SK-N-SH (cell line): ENCODE measurements at regions not wholly inside any gene's neighbourhood (a gene's known extent, or its start where the extent isn't known, plus 50 kb on each side); places are given as distances from the start of the nearest gene placed in this dataset.

ENCODE experiments used
- CTCF ChIA-PET: fragments of 300-600, 350-600 bp; formaldehyde crosslinking; extraction: SDS; loops from one replicate; lab custom pipeline; 2021; lab: Yijun Ruan, JAX
- POLR2A ChIA-PET: fragments of 350-600 bp; sonication (Branson Sonifier 250); formaldehyde crosslinking; extraction: SDS; loops from one replicate; lab custom pipeline; 2020; ENCODE audit warnings: antibody characterized with exemption, inconsistent platforms; lab: Yijun Ruan, JAX
- DNase-seq: peaks from one replicate; pipeline ENCODE4 v3.0.0; 2012
- H2AFZ ChIP-seq: fragments of 200-600 bp; sonication (generic); 2 replicates; pipeline ENCODE4 v1.8.1; 2016; ENCODE audit warnings: antibody characterized with exemption, mild to moderate bottlenecking, low read depth
- H3F3A ChIP-seq: fragments of 200-600 bp; sonication (generic); replicated peaks from 2 replicates; pipeline ENCODE3; 2016; ENCODE audit warnings: antibody characterized with exemption, mild to moderate bottlenecking; ENCODE audit not compliant: insufficient read depth
- H3K27ac ChIP-seq, 2 experiments: fragments of 200-500 bp in 1 of 2; fragments of 200-600 bp in 1 of 2; sonication (Bioruptor generic) in 1 of 2; sonication (generic), shearing (Covaris generic) in 1 of 2; 2 replicates each; pipeline versions ENCODE4 v1.5.1 to v1.6.1; 2014 to 2016; ENCODE audit warnings: low read depth in 2 of 2, inconsistent platforms in 1 of 2, low read length in 1 of 2, mild to moderate bottlenecking in 1 of 2, mixed read lengths in 1 of 2
- H3K27me3 ChIP-seq: fragments of 200-600 bp; sonication (generic), shearing (Covaris generic); 2 replicates; pipeline ENCODE4 v1.6.1; 2016; ENCODE audit warnings: mixed run types; ENCODE audit not compliant: insufficient read depth
- H3K36me3 ChIP-seq, 2 experiments: fragments of 200-500 bp in 1 of 2; fragments of 200-600 bp in 1 of 2; sonication (Bioruptor generic) in 1 of 2; sonication (generic) in 1 of 2; replicated peaks in 1 of 2; 2 replicates each; pipeline versions ENCODE3 to v1.5.1; 2014 to 2016; ENCODE audit warnings: low read length in 1 of 2, mild to moderate bottlenecking in 1 of 2; ENCODE audit not compliant: insufficient read depth in 2 of 2, control insufficient read depth in 1 of 2
- H3K4me1 ChIP-seq, 2 experiments: fragments of 200-500 bp in 1 of 2; fragments of 200-600 bp in 1 of 2; sonication (Bioruptor generic) in 1 of 2; sonication (generic), shearing (Covaris generic) in 1 of 2; 2 replicates each; pipeline versions ENCODE4 v1.5.1 to v1.6.1; 2014 to 2016; ENCODE audit warnings: low read depth in 1 of 2, low read length in 1 of 2, mixed run types in 1 of 2; ENCODE audit not compliant: insufficient read depth in 2 of 2, control insufficient read depth in 1 of 2
- H3K4me2 ChIP-seq: fragments of 200-600 bp; sonication (generic), shearing (Covaris generic); 2 replicates; pipeline ENCODE4 v1.6.1; 2017; ENCODE audit warnings: mixed run types
- H3K4me3 ChIP-seq, 2 experiments: fragments of 200-500 bp in 1 of 2; fragments of 200-600 bp in 1 of 2; sonication (Bioruptor generic) in 1 of 2; sonication (generic), shearing (Covaris generic) in 1 of 2; 2 replicates each; pipeline versions ENCODE4 v1.5.1 to v1.8.1; 2014 to 2016; ENCODE audit warnings: low read depth in 2 of 2, inconsistent platforms in 1 of 2, low read length in 1 of 2, mild to moderate bottlenecking in 1 of 2, mixed read lengths in 1 of 2, moderate library complexity in 1 of 2
- H3K79me2 ChIP-seq: fragments of 200-600 bp; sonication (generic); 2 replicates; pipeline ENCODE4 v1.8.1; 2017; ENCODE audit warnings: mild to moderate bottlenecking; ENCODE audit not compliant: insufficient read depth
- H3K9ac ChIP-seq: fragments of 200-600 bp; sonication (generic); 2 replicates; pipeline ENCODE4 v1.6.1; 2017; ENCODE audit warnings: mixed run types
- H3K9me2 ChIP-seq: fragments of 200-600 bp; sonication (generic); 2 replicates; pipeline ENCODE4 v1.6.1; 2017; ENCODE audit warnings: mixed run types
- H3K9me3 ChIP-seq: fragments of 200-600 bp; sonication (generic); 2 replicates; pipeline ENCODE4 v1.6.1; 2017; ENCODE audit warnings: mixed run types, mild to moderate bottlenecking, moderate library complexity
- H4K20me1 ChIP-seq: fragments of 200-600 bp; sonication (generic); 2 replicates; pipeline ENCODE4 v1.6.1; 2017; ENCODE audit warnings: mild to moderate bottlenecking, mixed run types; ENCODE audit not compliant: insufficient read depth
- CTCF ChIP-seq: fragments of 200-600 bp; sonication (generic); IDR thresholded peaks from 2 replicates; pipeline ENCODE4 v1.6.1; 2017; ENCODE audit warnings: antibody characterized with exemption, mild to moderate bottlenecking, moderate library complexity
- FOXJ3 ChIP-seq: sonication (generic); formaldehyde crosslinking; IDR thresholded peaks from 2 replicates; pipeline ENCODE4 v1.5.1; 2020; ENCODE audit warnings: mild to moderate bottlenecking, missing genetic modification reagents
- GABPA ChIP-seq: IDR thresholded peaks from 2 replicates; pipeline ENCODE4 v1.4.0; 2012; ENCODE audit warnings: low read depth, mild to moderate bottlenecking
- JUND ChIP-seq: IDR thresholded peaks from 2 replicates; pipeline ENCODE4 v1.4.0; 2012
- MAX ChIP-seq: IDR thresholded peaks from 2 replicates; pipeline ENCODE4 v1.4.0; 2012; ENCODE audit warnings: low read depth
- MEF2A ChIP-seq: IDR thresholded peaks from 2 replicates; pipeline ENCODE4 v1.4.0; 2012; ENCODE audit warnings: low read depth, borderline replicate concordance
- NFIC ChIP-seq: IDR thresholded peaks from 2 replicates; pipeline ENCODE4 v1.4.0; 2012; ENCODE audit warnings: borderline replicate concordance
- NRF1 ChIP-seq: IDR thresholded peaks from 2 replicates; pipeline ENCODE4 v1.6.1; 2012; ENCODE audit warnings: low read depth, mild to moderate bottlenecking, low read length
- PBX3 ChIP-seq: IDR thresholded peaks from 2 replicates; pipeline ENCODE4; 2012
- RAD21 ChIP-seq: IDR thresholded peaks from 2 replicates; pipeline ENCODE4 v1.6.1; 2012; ENCODE audit warnings: mild to moderate bottlenecking, low read length
- RCOR1 ChIP-seq: fragments of 150-350 bp; IDR thresholded peaks from 2 replicates; pipeline ENCODE4 v1.6.1; 2017; ENCODE audit warnings: antibody characterized with exemption, low read length
- REST ChIP-seq: IDR thresholded peaks from 2 replicates; pipeline ENCODE4 v1.6.1; 2012; ENCODE audit warnings: mild to moderate bottlenecking, low read depth, low read length, moderate library complexity
- RFX5 ChIP-seq: IDR thresholded peaks from 2 replicates; pipeline ENCODE4 v1.6.1; 2012; ENCODE audit warnings: mild to moderate bottlenecking, improper control_type of control experiment, low read length
- SIN3A ChIP-seq: IDR thresholded peaks from 2 replicates; pipeline ENCODE4 v1.6.1; 2012; ENCODE audit warnings: low read depth, mild to moderate bottlenecking, low read length, moderate library complexity, borderline replicate concordance
- TAF1 ChIP-seq: IDR thresholded peaks from 2 replicates; pipeline ENCODE4 v1.6.1; 2012; ENCODE audit warnings: low read depth, mild to moderate bottlenecking, low read length, moderate library complexity, borderline replicate concordance
- TCF12 ChIP-seq: IDR thresholded peaks from 2 replicates; pipeline ENCODE4 v1.4.0; 2012
- TEAD4 ChIP-seq: IDR thresholded peaks from 2 replicates; pipeline ENCODE4 v1.4.0; 2012; ENCODE audit warnings: mild to moderate bottlenecking, borderline replicate concordance; ENCODE audit not compliant: insufficient read depth
- USF2 ChIP-seq: fragments of 150-350 bp; IDR thresholded peaks from 2 replicates; pipeline ENCODE4 v1.6.1; 2017; ENCODE audit warnings: antibody characterized with exemption, low read length, low read depth, borderline replicate concordance
- ZBTB33 ChIP-seq: IDR thresholded peaks from 2 replicates; pipeline ENCODE4 v1.4.0; 2012; ENCODE audit warnings: low read depth, borderline replicate concordance
- WGBS: methylation state at CpG from one replicate; pipeline ENCODE4 v1.1.6; 2017; ENCODE audit warnings: low lambda C conversion rate; 5-methylcytosine and 5-hydroxymethylcytosine counted together

- H3K4me1 ChIP-seq = no peaks in the 10 kb centered on the region
- no peaks in the 10 kb centered on the region for H3K9me3 ChIP-seq
- H4K20me1 ChIP-seq = no peaks in the 10 kb centered on the region
- ChIA-PET POLR2A (no interaction called here), CTCF (no interaction called here)
- H2AFZ ChIP-seq = no peak overlapping the region
- DNase-seq = no peak
- TF ChIP-seq ZBTB33 = no peak
- no peak for TF ChIP-seq PBX3
- TF ChIP-seq MEF2A = no peak
- no peak for TF ChIP-seq TAF1
- TF ChIP-seq REST = no peak
- TF ChIP-seq RCOR1 = no peak
- TF ChIP-seq CTCF = no peak
- TF ChIP-seq NFIC = no peak
- no peak for TF ChIP-seq GABPA
- no peak for TF ChIP-seq MAX
- no peak for TF ChIP-seq RAD21
- no peak for TF ChIP-seq NRF1
- TF ChIP-seq FOXJ3 (CRISPR knock-in tag) = no peak
- no peak for TF ChIP-seq TEAD4
- no peak for TF ChIP-seq RFX5
- TF ChIP-seq USF2 = no peak
- no peak for TF ChIP-seq TCF12
- no peak for TF ChIP-seq SIN3A
- no peak for TF ChIP-seq JUND
- H3K27me3 ChIP-seq = no peaks in the 10 kb centered on the region
- H3K9ac ChIP-seq = no peak overlapping the region
- H3K9me2 ChIP-seq = no peaks in the 10 kb centered on the region
- H3K27ac ChIP-seq = no peak overlapping the region
- no peaks in the 10 kb centered on the region for H3F3A ChIP-seq
- no peak overlapping the region for H3K4me3 ChIP-seq
- no peaks in the 10 kb centered on the region for H3K36me3 ChIP-seq
- no peak overlapping the region for H3K4me2 ChIP-seq
- H3K79me2 ChIP-seq = no peaks in the 10 kb centered on the region
- WGBS = 13% methylated on average over 1 of the region's 1 CpG
Observed at GRCh38 chr18:53886058-53886457, 338.4 kb downstream of the MBD2 start.
